HUES48 (cell line): ENCODE measurements at regions not wholly inside any gene's neighbourhood (a gene's known extent, or its start where the extent isn't known, plus 50 kb on each side); places are given as distances from the start of the nearest gene placed in this dataset.

Source experiments
- H3K27ac ChIP-seq: one replicate; pipeline ENCODE4 v1.7.0; 2013; ENCODE audit warnings: low read depth, low read length, inconsistent platforms
- H3K27me3 ChIP-seq: 2 replicates; pipeline ENCODE4 v1.6.1; 2013; ENCODE audit warnings: mild to moderate bottlenecking, low read length; ENCODE audit not compliant: control insufficient read depth, insufficient read depth
- H3K36me3 ChIP-seq: 2 replicates; pipeline ENCODE4 v1.6.1; 2013; ENCODE audit warnings: low read length; ENCODE audit not compliant: control insufficient read depth, insufficient read depth
- H3K4me1 ChIP-seq: 2 replicates; pipeline ENCODE4 v1.6.1; 2013; ENCODE audit warnings: mild to moderate bottlenecking, low read length; ENCODE audit not compliant: control insufficient read depth, insufficient read depth
- H3K4me3 ChIP-seq: 2 replicates; pipeline ENCODE4 v1.5.1; 2013; ENCODE audit warnings: mild to moderate bottlenecking, low read depth, low read length
- H3K9ac ChIP-seq: 2 replicates; pipeline ENCODE4 v1.6.1; 2013; ENCODE audit warnings: mild to moderate bottlenecking, low read depth, low read length, moderate library complexity
- H3K9me3 ChIP-seq: 2 replicates; pipeline ENCODE4 v1.6.1; 2013; ENCODE audit warnings: low read length; ENCODE audit not compliant: control insufficient read depth, insufficient read depth

GRCh38 chr3:163779396-163780344 lies 1298.6 kb downstream of the SI start:
- H3K9me3 ChIP-seq = no peaks in the 10 kb centered on the region
- no peaks in the 10 kb centered on the region for H3K27me3 ChIP-seq
- no peaks in the 10 kb centered on the region for H3K4me1 ChIP-seq
- H3K27ac ChIP-seq = no peak overlapping the region
- H3K36me3 ChIP-seq = no peaks in the 10 kb centered on the region
- H3K9ac ChIP-seq = no peak overlapping the region
- H3K4me3 ChIP-seq = no peak overlapping the region

GRCh38 chr3:163776743-163777142 lies 1301.6 kb downstream of the SI start:
- H3K4me3 ChIP-seq = no peak overlapping the region
- no peaks in the 10 kb centered on the region for H3K36me3 ChIP-seq
- no peaks in the 10 kb centered on the region for H3K27me3 ChIP-seq
- H3K4me1 ChIP-seq = no peaks in the 10 kb centered on the region
- H3K27ac ChIP-seq = no peak overlapping the region
- H3K9me3 ChIP-seq = no peaks in the 10 kb centered on the region
- no peak overlapping the region for H3K9ac ChIP-seq

- H3K4me3 ChIP-seq = no peak overlapping the region
- H3K27ac ChIP-seq = no peak overlapping the region
- no peaks in the 10 kb centered on the region for H3K4me1 ChIP-seq
Measured at GRCh38 chr3:163773136-163773535, 1305.2 kb downstream of the SI start.

GRCh38 chr3:163768048-163768447 lies 1310.2 kb downstream of the SI start:
- H3K27ac ChIP-seq = no peak overlapping the region
- H3K9ac ChIP-seq = no peak overlapping the region
- H3K9me3 ChIP-seq = no peaks in the 10 kb centered on the region
- no peak overlapping the region for H3K4me3 ChIP-seq
- H3K36me3 ChIP-seq = no peaks in the 10 kb centered on the region
- no peaks in the 10 kb centered on the region for H3K4me1 ChIP-seq
- H3K27me3 ChIP-seq = no peaks in the 10 kb centered on the region

More at GRCh38 chr3:163773136-163773535, 1305.2 kb downstream of the SI start:
- Histone ChIP-seq H3K36me3 (no peaks in the 10 kb centered on the region), H3K27me3 (no peaks in the 10 kb centered on the region), H3K9ac (no peak overlapping the region), H3K9me3 (no peaks in the 10 kb centered on the region)

- H3K4me1 ChIP-seq = no peaks in the 10 kb centered on the region
- H3K9ac ChIP-seq = no peak overlapping the region
- H3K9me3 ChIP-seq = no peaks in the 10 kb centered on the region
- no peak overlapping the region for H3K4me3 ChIP-seq
- H3K36me3 ChIP-seq = no peaks in the 10 kb centered on the region
- H3K27ac ChIP-seq = no peak overlapping the region
- H3K27me3 ChIP-seq = no peaks in the 10 kb centered on the region
Measured at GRCh38 chr3:163766112-163766511, 1312.2 kb downstream of the SI start.

GRCh38 chr3:163753033-163753432 lies 1325.3 kb downstream of the SI start:
- Histone ChIP-seq H3K9me3 (peaks cover 4% of the 10 kb centered on the region; the same call in 1 of the 2 replicates), H3K9ac (no peak overlapping the region), H3K36me3 (no peaks in the 10 kb centered on the region), H3K4me1 (no peaks in the 10 kb centered on the region), H3K4me3 (no peak overlapping the region), H3K27ac (no peak overlapping the region), H3K27me3 (no peaks in the 10 kb centered on the region)

- no peak overlapping the region for H3K27ac ChIP-seq
- no peak overlapping the region for H3K9ac ChIP-seq
- no peaks in the 10 kb centered on the region for H3K27me3 ChIP-seq
- peaks cover 16% of the 10 kb centered on the region for H3K9me3 ChIP-seq
- H3K4me1 ChIP-seq = no peaks in the 10 kb centered on the region
- H3K4me3 ChIP-seq = no peak overlapping the region
- H3K36me3 ChIP-seq = no peaks in the 10 kb centered on the region
Measured at GRCh38 chr3:163745204-163745603, 1333.1 kb downstream of the SI start.

GRCh38 chr3:163735394-163735793 lies 1342.9 kb downstream of the SI start:
- Histone ChIP-seq H3K4me3 (no peak overlapping the region), H3K9ac (no peak overlapping the region), H3K36me3 (no peaks in the 10 kb centered on the region), H3K4me1 (no peaks in the 10 kb centered on the region), H3K9me3 (no peaks in the 10 kb centered on the region), H3K27ac (no peak overlapping the region), H3K27me3 (no peaks in the 10 kb centered on the region)

GRCh38 chr3:163730684-163731083 lies 1347.6 kb downstream of the SI start:
- H3K4me1 ChIP-seq = peaks cover 7% of the 10 kb centered on the region
- H3K27me3 ChIP-seq = no peaks in the 10 kb centered on the region
- no peaks in the 10 kb centered on the region for H3K9me3 ChIP-seq
- H3K27ac ChIP-seq = no peak overlapping the region
- no peak overlapping the region for H3K9ac ChIP-seq
- no peaks in the 10 kb centered on the region for H3K36me3 ChIP-seq
- no peak overlapping the region for H3K4me3 ChIP-seq

GRCh38 chr3:163726125-163726524 lies 1352.2 kb downstream of the SI start:
- Histone ChIP-seq H3K4me1 (peaks cover 13% of the 10 kb centered on the region), H3K9ac (no peak overlapping the region), H3K27ac (no peak overlapping the region)

GRCh38 chr3:163722405-163722804 lies 1355.9 kb downstream of the SI start:
- no peak overlapping the region for H3K9ac ChIP-seq
- H3K36me3 ChIP-seq = no peaks in the 10 kb centered on the region
- H3K4me3 ChIP-seq = no peak overlapping the region; the same call in 1 of the 2 replicates
- H3K27ac ChIP-seq = peak overlapping the region; percentile 55
- H3K27me3 ChIP-seq = no peaks in the 10 kb centered on the region
- peaks cover 16% of the 10 kb centered on the region for H3K9me3 ChIP-seq
- peaks cover 7% of the 10 kb centered on the region; the same call in 1 of the 2 replicates for H3K4me1 ChIP-seq

More at GRCh38 chr3:163726125-163726524, 1352.2 kb downstream of the SI start:
- H3K27me3 ChIP-seq = no peaks in the 10 kb centered on the region
- no peaks in the 10 kb centered on the region for H3K36me3 ChIP-seq
- H3K4me3 ChIP-seq = no peak overlapping the region
- peaks cover 11% of the 10 kb centered on the region for H3K9me3 ChIP-seq
